ENCODE measurements at regions not wholly inside any gene's neighbourhood (a gene's known extent, or its start where the extent isn't known, plus 50 kb on each side); places are given as distances from the start of the nearest gene placed in this dataset.

- TF ChIP-seq FOXA1 (IDR thresholded peaks at IDR 0.05) (no peak), SP1 (IDR thresholded peaks at IDR 0.05) (no peak), SUZ12 (IDR thresholded peaks at IDR 0.05) (no peak), FOXM1 (IDR thresholded peaks at IDR 0.05; ENCODE audit: borderline replicate concordance) (no peak), L3MBTL2 (conservative IDR thresholded peaks at IDR 0.05) (no peak), CTBP1 (IDR thresholded peaks at IDR 0.05; ENCODE audit: borderline replicate concordance) (no peak), NFRKB (IDR thresholded peaks at IDR 0.05) (no peak), ELF4 (IDR thresholded peaks at IDR 0.05) (no peak), LEF1 (IDR thresholded peaks at IDR 0.05; ENCODE audit: borderline replicate concordance) (no peak), FOXK2 (IDR thresholded peaks at IDR 0.05) (no peak), ARNT (IDR thresholded peaks at IDR 0.05) (no peak)
These were observed 184.3 kb downstream of the NAA11 start for GRCh38 chr4:79141530-79141929.
